Right ventricle myocardium inferior (tissue), 1 donor: ENCODE measurements at regions not wholly inside any gene's neighbourhood (a gene's known extent, or its start where the extent isn't known, plus 50 kb on each side); places are given as distances from the start of the nearest gene placed in this dataset.
"Not testable (repeated sequence)": the region's sequence is repeated elsewhere in the genome, so short reads cannot be mapped to it uniquely, and the experiment has no call there.

Source experiments
- ATAC-seq: fragments of 200-7000 bp; cut with Tn5 transposase; one replicate; pipeline ENCODE4 v1.9.1; 2020; ENCODE audit warnings: mild to moderate bottlenecking, moderate library complexity
- DNase-seq: peaks from one replicate; pipeline ENCODE4 v3.0.0; 2021; ENCODE audit errors: missing footprints
- intact Hi-C: fragments of 100-400 bp; cut with DNase I; formaldehyde crosslinking; loops from one replicate; pipeline ENCODE4 v1.11.0; 2022
- donor health status: DM: no; HTN: yes; CAD: no; lungs with severe emphysema.

DNA sequence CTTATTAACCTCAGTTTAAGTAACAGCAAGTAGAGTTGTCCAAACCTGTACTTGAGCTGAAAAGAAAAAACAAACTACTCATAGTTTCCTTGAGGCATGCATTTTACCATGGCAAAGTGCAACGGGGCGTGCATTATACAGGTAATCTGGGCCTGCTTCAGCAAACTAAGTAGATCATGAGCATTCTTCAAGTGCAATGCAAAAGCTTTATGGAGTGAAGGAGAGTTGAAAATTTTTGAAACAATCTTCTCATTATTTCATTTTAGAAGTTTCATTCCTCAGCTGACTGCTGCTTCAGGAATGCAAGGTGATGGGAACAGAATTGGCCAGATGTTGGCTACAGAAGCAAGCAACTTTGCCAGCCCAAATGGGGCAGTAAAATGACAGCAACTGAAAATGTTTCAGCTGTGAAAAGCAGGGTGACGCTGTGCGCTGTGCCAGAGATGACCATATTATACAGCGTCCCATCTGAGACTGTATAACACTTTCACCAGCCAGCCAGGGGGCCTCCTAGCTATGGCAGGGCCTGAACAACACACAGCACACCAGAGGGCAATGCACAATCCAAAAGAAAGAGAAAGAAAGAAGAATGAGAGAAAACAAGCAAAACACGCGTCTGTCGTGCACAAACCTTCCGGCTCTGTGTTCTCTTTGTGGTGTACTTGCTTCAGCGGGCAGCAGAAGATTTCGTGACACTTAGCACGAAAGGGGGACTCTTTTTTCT, 145.5 kb upstream of the FGF13 start:
- DNase-seq (no peak), ATAC-seq (no peak)
- intact Hi-C loops: no loop called here

- intact Hi-C loops: no loop called here
- no peak for DNase-seq
- ATAC-seq: no peak
These were observed 142.4 kb upstream of the FGF13 start for GRCh38 chrX:138853936-138854335.

DNA sequence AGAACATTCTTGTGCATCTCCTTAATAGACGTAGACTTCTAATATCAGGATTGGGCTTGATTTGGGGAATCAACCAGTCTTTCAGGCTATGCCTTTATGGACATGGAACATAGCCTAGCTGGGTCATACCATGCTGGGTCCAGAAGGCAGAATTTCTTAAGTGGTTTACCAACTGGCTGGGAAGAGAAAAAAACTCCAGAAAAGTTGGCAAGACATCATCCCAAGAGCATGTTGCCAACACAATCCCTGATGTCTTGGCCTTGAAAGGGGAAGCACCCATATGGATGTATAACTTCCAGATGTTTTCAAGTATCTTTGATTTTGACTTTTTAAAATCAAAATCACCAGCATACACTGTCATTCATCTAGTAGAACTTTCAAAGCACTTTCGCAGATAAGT, 138.0 kb upstream of the FGF13 start:
- ATAC-seq: no peak

GRCh38 chrX:138847930-138848329, 136.4 kb upstream of the FGF13 start:
- intact Hi-C loops: no loop called here
- DNase-seq (no peak), ATAC-seq (no peak)

More for the DNA sequence above, 138.0 kb upstream of the FGF13 start:
- intact Hi-C loops: no loop called here
- no peak for DNase-seq

DNA sequence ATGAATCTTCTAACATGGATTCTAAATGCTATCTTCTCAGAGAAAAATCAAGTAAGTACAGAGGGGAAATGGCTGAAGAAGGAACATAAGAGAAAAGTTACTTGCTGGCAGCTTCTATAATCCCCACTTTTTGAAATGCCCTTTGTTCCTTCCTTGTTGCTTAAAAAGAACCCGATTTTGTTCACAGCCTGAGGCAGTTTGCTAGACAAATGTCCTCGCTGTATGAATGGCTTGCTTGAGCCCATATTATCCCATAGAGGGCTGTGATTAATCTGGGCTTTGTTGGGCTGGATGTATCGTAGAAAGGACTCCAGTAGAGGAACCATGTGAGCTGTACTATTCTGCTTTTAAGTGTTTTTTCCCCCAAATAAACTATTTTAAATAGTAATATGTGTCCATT, 134.3 kb upstream of the FGF13 start:
- intact Hi-C loops: no loop called here
- DNase-seq (no peak), ATAC-seq (no peak)

DNA sequence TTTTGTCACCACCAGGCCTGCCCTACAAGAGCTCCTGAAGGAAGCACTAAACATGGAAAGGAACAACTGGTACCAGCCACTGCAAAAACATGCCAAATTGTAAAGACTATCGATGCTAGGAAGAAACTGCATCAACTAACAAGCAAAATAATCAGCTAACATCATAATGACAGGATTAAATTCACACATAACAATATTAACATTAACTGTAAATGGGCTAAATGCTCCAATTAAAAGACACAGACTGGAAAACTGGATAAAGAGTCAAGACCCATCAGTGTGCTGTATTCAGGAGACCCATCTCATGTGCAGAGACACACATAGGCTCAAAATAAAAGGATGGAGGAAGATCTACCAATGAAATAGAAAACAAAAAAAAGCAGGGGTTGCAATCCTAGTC, 95.9 kb upstream of the FGF13 start:
- ATAC-seq, DNase-seq, intact Hi-C loops: not testable (repeated sequence)

GRCh38 chrX:138794246-138794645, 82.7 kb upstream of the FGF13 start:
- intact Hi-C loops: no loop called here
- no peak for DNase-seq
- ATAC-seq: no peak

DNA sequence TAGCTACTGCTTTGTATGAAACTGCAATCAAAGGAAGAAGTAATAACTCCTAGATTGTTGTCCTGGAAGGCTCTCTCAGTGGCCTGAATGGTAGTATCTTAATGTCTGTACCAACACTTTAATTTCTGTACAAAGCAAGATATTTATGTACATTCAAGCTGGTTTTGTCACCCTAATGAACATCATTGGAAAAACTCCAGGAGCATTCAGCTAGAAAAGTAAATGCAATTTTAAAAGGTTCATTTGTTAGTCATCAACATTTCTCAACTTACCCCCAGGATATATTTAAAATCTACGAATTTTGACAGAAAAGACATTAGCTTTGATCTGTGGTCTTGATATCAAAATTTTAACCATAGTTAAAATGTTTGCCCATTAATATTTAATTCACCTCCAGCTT, 80.0 kb upstream of the FGF13 start:
- intact Hi-C loops: no loop called here
- DNase-seq (no peak), ATAC-seq (no peak)

DNA sequence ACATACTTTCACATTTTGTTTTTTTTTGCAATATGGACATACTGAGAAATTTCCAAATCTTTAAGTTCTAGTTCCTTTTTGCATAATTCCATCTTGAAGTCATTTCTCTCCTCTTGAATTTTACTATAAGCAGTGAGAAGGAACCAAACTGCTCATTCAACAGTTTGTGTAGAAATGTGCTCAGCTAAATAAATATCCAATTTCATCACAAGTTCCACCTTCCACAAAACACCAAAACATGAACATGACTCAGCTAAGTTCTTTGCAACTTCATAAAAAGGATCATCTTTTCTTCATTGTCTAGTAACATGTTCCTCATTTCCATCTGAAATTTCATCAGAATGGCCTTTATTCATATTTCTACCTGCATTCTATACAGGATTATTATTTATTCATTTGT, 77.3 kb upstream of the FGF13 start:
- ATAC-seq (no peak), DNase-seq (no peak)
- intact Hi-C loops: no loop called here

DNA sequence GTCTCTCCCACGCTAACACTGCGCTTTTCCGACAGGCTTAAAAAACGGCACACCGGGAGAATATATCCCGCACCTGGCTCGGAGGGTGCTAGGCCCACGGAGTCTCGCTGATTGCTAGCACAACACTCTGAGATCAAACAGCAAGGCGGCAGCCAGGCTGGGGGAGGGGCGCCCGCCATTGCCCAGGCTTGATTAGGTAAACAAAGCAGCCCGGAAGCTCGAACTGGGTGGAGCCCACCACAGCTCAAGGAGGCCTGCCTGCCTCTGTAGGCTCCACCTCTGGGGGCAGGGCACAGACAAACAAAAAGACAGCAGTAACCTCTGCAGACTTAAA, 67.0 kb upstream of the FGF13 start:
- intact Hi-C loops: loop anchor here (10.0 kb wide), 1 partner anchor 776 kb away; no protein-coding TSS in a partner anchor
- not testable (repeated sequence) for ATAC-seq, DNase-seq

GRCh38 chrX:138777908-138778575, 66.5 kb upstream of the FGF13 start:
- DNase-seq, ATAC-seq: not testable (repeated sequence)
- intact Hi-C loops: loop anchor here (10.0 kb wide), 1 partner anchor 777 kb away; no protein-coding TSS in a partner anchor

GRCh38 chrX:138777230-138777629, 65.7 kb upstream of the FGF13 start:
- intact Hi-C loops: loop anchor here (10.0 kb wide), 1 partner anchor 778 kb away; no protein-coding TSS in a partner anchor
- DNase-seq (no peak), ATAC-seq (no peak)

GRCh38 chrX:138775517-138775916, 64.0 kb upstream of the FGF13 start:
- intact Hi-C loops: loop anchor here (10.0 kb wide), 1 partner anchor 779 kb away; no protein-coding TSS in a partner anchor
- DNase-seq (no peak), ATAC-seq (no peak)

DNA sequence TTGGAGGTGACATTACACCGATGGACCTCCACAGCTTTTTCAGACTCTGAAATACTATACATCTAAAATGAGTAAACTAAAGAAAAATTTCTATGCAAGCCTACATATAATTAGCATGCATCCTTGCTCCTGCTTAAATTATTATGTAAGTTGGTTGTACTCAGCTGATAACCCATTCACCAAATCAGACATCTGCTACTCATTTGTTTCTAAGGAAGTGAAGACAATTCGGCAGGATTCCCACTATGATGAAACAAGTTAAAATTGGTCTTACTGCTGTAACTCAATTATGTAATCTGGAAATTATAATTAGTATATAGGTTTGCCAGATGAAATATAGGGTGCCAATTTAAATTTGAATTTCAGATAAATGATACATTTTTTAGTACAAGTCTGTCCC, 59.5 kb upstream of the FGF13 start:
- intact Hi-C loops: loop anchor here (10.0 kb wide), 1 partner anchor 784 kb away; no protein-coding TSS in a partner anchor
- ATAC-seq (no peak), DNase-seq (no peak)

DNA sequence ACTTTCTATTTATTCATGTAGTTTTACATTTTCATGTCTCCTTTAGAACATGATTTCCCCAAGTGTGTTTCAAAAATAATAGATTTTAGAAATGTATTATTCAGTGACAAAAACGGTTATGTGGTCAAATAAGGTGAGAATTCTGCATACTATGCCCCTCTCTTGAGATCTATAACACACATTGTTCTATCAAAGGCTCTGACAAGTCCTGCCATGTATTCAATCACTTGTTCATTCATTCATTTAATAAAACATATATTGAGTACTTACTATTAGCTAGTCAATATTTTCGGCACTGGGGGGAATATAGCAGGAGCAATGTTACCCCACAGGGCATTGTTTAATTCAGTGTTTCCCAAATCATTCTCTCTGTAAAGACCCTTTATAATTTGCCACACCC, 58.4 kb upstream of the FGF13 start:
- DNase-seq: no peak
- no peak for ATAC-seq
- intact Hi-C loops: loop anchor here (10.0 kb wide), 1 partner anchor 785 kb away; no protein-coding TSS in a partner anchor

- no peak for ATAC-seq
- intact Hi-C loops: no loop called here
- no peak for DNase-seq
These were observed 53.5 kb upstream of the FGF13 start for GRCh38 chrX:138765051-138765450.

- ATAC-seq (no peak), DNase-seq (no peak)
- intact Hi-C loops: no loop called here
These were observed 52.2 kb upstream of the FGF13 start for GRCh38 chrX:138763761-138764160.

GRCh38 chrX:138761380-138761779, 49.9 kb upstream of the FGF13 start:
- no peak for ATAC-seq
- DNase-seq: no peak
- intact Hi-C loops: no loop called here
